ENCODE measurements at regions not wholly inside any gene's neighbourhood (a gene's known extent, or its start where the extent isn't known, plus 50 kb on each side); places are given as distances from the start of the nearest gene placed in this dataset.
"Not testable (repeated sequence)": the region's sequence is repeated elsewhere in the genome, so short reads cannot be mapped to it uniquely, and the experiment has no call there.

GRCh38 chr16:63785170-63785569 is 1336.7 kb downstream of the CDH11 start:
- peaks cover 5 to 17% (median 10%) of the 10 kb centered on the region in 3 donors for H3K9me3 Mint-ChIP-seq
- H3K4me1 Mint-ChIP-seq: no peaks in the 10 kb centered on the region
- no peak overlapping the region for H3K27ac Mint-ChIP-seq
- no peaks in the 10 kb centered on the region for H3K27me3 Mint-ChIP-seq
- no peaks in the 10 kb centered on the region for H3K36me3 Mint-ChIP-seq
- no peak overlapping the region for H3K4me3 Mint-ChIP-seq

GRCh38 chr16:63776437-63776836 is 1345.4 kb downstream of the CDH11 start:
- Mint-ChIP-seq H3K36me3 (no peaks in the 10 kb centered on the region), H3K4me3 (no peak overlapping the region), H3K27ac (no peak overlapping the region), H3K27me3 (no peaks in the 10 kb centered on the region), H3K4me1 (no peaks in the 10 kb centered on the region), H3K9me3 (peaks cover 0 to 19% (median 8%) of the 10 kb centered on the region in 3 donors)

GRCh38 chr16:63776034-63776433 is 1345.8 kb downstream of the CDH11 start:
- H3K27ac Mint-ChIP-seq: no peak overlapping the region
- no peaks in the 10 kb centered on the region for H3K27me3 Mint-ChIP-seq
- no peaks in the 10 kb centered on the region for H3K36me3 Mint-ChIP-seq
- peaks cover 0 to 23% (median 8%) of the 10 kb centered on the region in 3 donors for H3K9me3 Mint-ChIP-seq
- no peaks in the 10 kb centered on the region for H3K4me1 Mint-ChIP-seq
- H3K4me3 Mint-ChIP-seq: no peak overlapping the region

- peaks cover 0 to 23% (median 7%) of the 10 kb centered on the region in 3 donors for H3K9me3 Mint-ChIP-seq
These were observed 1347.6 kb downstream of the CDH11 start for GRCh38 chr16:63774302-63774701.

GRCh38 chr16:63769211-63769610 is 1352.7 kb downstream of the CDH11 start:
- no peak overlapping the region for H3K27ac Mint-ChIP-seq
- H3K36me3 Mint-ChIP-seq: no peaks in the 10 kb centered on the region
- H3K27me3 Mint-ChIP-seq: no peaks in the 10 kb centered on the region
- H3K4me3 Mint-ChIP-seq: no peak overlapping the region
- no peaks in the 10 kb centered on the region for H3K4me1 Mint-ChIP-seq
- peaks cover 1 to 18% (median 4%) of the 10 kb centered on the region in 3 donors for H3K9me3 Mint-ChIP-seq

More at GRCh38 chr16:63774302-63774701, 1347.6 kb downstream of the CDH11 start:
- no peak overlapping the region for H3K4me3 Mint-ChIP-seq
- H3K4me1 Mint-ChIP-seq: no peaks in the 10 kb centered on the region
- no peaks in the 10 kb centered on the region for H3K36me3 Mint-ChIP-seq
- no peak overlapping the region for H3K27ac Mint-ChIP-seq
- H3K27me3 Mint-ChIP-seq: no peaks in the 10 kb centered on the region

GRCh38 chr16:63760246-63760645 is 1361.6 kb downstream of the CDH11 start:
- not testable (repeated sequence) for H3K4me3 Mint-ChIP-seq, H3K27ac Mint-ChIP-seq, H3K4me1 Mint-ChIP-seq, H3K27me3 Mint-ChIP-seq, H3K36me3 Mint-ChIP-seq
- H3K9me3 Mint-ChIP-seq: peaks cover 5 to 13% (median 10%) of the 10 kb centered on the region in 3 donors

- peaks cover 4 to 18% (median 5%) of the 10 kb centered on the region in 3 donors for H3K9me3 Mint-ChIP-seq
- peak overlapping the region in 1 of 4 donors; percentile 49 for H3K4me3 Mint-ChIP-seq
These were observed 1369.5 kb downstream of the CDH11 start for GRCh38 chr16:63752347-63752746.

GRCh38 chr16:63749276-63749675 is 1372.6 kb downstream of the CDH11 start:
- Mint-ChIP-seq H3K4me3 (no peak overlapping the region), H3K9me3 (peaks cover under 1 to 21% (median 2%) of the 10 kb centered on the region in 3 donors), H3K4me1 (no peaks in the 10 kb centered on the region), H3K27me3 (no peaks in the 10 kb centered on the region), H3K36me3 (no peaks in the 10 kb centered on the region), H3K27ac (no peak overlapping the region)

More at GRCh38 chr16:63752347-63752746, 1369.5 kb downstream of the CDH11 start:
- H3K4me1 Mint-ChIP-seq: no peaks in the 10 kb centered on the region
- H3K36me3 Mint-ChIP-seq: no peaks in the 10 kb centered on the region
- no peaks in the 10 kb centered on the region for H3K27me3 Mint-ChIP-seq
- no peak overlapping the region for H3K27ac Mint-ChIP-seq

GRCh38 chr16:63745456-63745855 is 1376.4 kb downstream of the CDH11 start:
- no peak overlapping the region for H3K4me3 Mint-ChIP-seq
- H3K36me3 Mint-ChIP-seq: no peaks in the 10 kb centered on the region
- peaks cover 2 to 23% (median 2%) of the 10 kb centered on the region in 3 donors for H3K9me3 Mint-ChIP-seq
- no peak overlapping the region for H3K27ac Mint-ChIP-seq
- no peaks in the 10 kb centered on the region for H3K27me3 Mint-ChIP-seq
- H3K4me1 Mint-ChIP-seq: no peaks in the 10 kb centered on the region

- Mint-ChIP-seq H3K4me1 (no peaks in the 10 kb centered on the region), H3K9me3 (peaks cover 2 to 19% (median 2%) of the 10 kb centered on the region in 3 donors), H3K27me3 (no peaks in the 10 kb centered on the region), H3K36me3 (no peaks in the 10 kb centered on the region), H3K4me3 (no peak overlapping the region), H3K27ac (no peak overlapping the region)
These were observed 1377.6 kb downstream of the CDH11 start for GRCh38 chr16:63744077-63744874.

GRCh38 chr16:63742150-63742549 is 1379.7 kb downstream of the CDH11 start:
- Mint-ChIP-seq H3K27ac (no peak overlapping the region), H3K4me1 (no peaks in the 10 kb centered on the region), H3K36me3 (no peaks in the 10 kb centered on the region), H3K9me3 (peaks cover 2 to 19% (median 3%) of the 10 kb centered on the region in 3 donors), H3K4me3 (no peak overlapping the region), H3K27me3 (no peaks in the 10 kb centered on the region)

- Mint-ChIP-seq H3K36me3 (no peaks in the 10 kb centered on the region), H3K9me3 (peaks cover 4 to 6% (median 5%) of the 10 kb centered on the region in 3 donors), H3K4me3 (no peak overlapping the region), H3K27me3 (no peaks in the 10 kb centered on the region), H3K27ac (no peak overlapping the region), H3K4me1 (no peaks in the 10 kb centered on the region)
These were observed 1384.2 kb downstream of the CDH11 start for GRCh38 chr16:63737633-63738032.

- Mint-ChIP-seq H3K4me3 (no peak overlapping the region), H3K9me3 (peaks cover 5 to 6% (median 5%) of the 10 kb centered on the region in 3 donors)
These were observed 1386.4 kb downstream of the CDH11 start for GRCh38 chr16:63735456-63735855.

GRCh38 chr16:63720848-63721247 is 1401.0 kb downstream of the CDH11 start:
- H3K4me3 Mint-ChIP-seq: no peak overlapping the region
- peaks cover 0 to 3% (median 2%) of the 10 kb centered on the region in 3 donors for H3K9me3 Mint-ChIP-seq
- H3K4me1 Mint-ChIP-seq: no peaks in the 10 kb centered on the region
- H3K27ac Mint-ChIP-seq: no peak overlapping the region
- no peaks in the 10 kb centered on the region for H3K36me3 Mint-ChIP-seq
- no peaks in the 10 kb centered on the region for H3K27me3 Mint-ChIP-seq

More at GRCh38 chr16:63735456-63735855, 1386.4 kb downstream of the CDH11 start:
- H3K27ac Mint-ChIP-seq: no peak overlapping the region
- H3K4me1 Mint-ChIP-seq: no peaks in the 10 kb centered on the region
- H3K36me3 Mint-ChIP-seq: no peaks in the 10 kb centered on the region
- no peaks in the 10 kb centered on the region for H3K27me3 Mint-ChIP-seq

GRCh38 chr16:63719926-63720325 is 1401.9 kb downstream of the CDH11 start:
- Mint-ChIP-seq H3K4me1 (no peaks in the 10 kb centered on the region), H3K27me3 (no peaks in the 10 kb centered on the region), H3K27ac (no peak overlapping the region), H3K36me3 (no peaks in the 10 kb centered on the region), H3K9me3 (peaks cover 0 to 3% (median 0%) of the 10 kb centered on the region in 3 donors), H3K4me3 (no peak overlapping the region)

- H3K27ac Mint-ChIP-seq: no peak overlapping the region
- no peaks in the 10 kb centered on the region for H3K27me3 Mint-ChIP-seq
- H3K36me3 Mint-ChIP-seq: no peaks in the 10 kb centered on the region
- H3K4me1 Mint-ChIP-seq: no peaks in the 10 kb centered on the region
- peaks cover 0 to 3% (median 0%) of the 10 kb centered on the region in 3 donors for H3K9me3 Mint-ChIP-seq
- H3K4me3 Mint-ChIP-seq: no peak overlapping the region
These were observed 1404.1 kb downstream of the CDH11 start for GRCh38 chr16:63717806-63718205.
